ENCODE measurements at regions not wholly inside any gene's neighbourhood (a gene's known extent, or its start where the extent isn't known, plus 50 kb on each side); places are given as distances from the start of the nearest gene placed in this dataset.
"Not testable (repeated sequence)": the region's sequence is repeated elsewhere in the genome, so short reads cannot be mapped to it uniquely, and the experiment has no call there.

DNA sequence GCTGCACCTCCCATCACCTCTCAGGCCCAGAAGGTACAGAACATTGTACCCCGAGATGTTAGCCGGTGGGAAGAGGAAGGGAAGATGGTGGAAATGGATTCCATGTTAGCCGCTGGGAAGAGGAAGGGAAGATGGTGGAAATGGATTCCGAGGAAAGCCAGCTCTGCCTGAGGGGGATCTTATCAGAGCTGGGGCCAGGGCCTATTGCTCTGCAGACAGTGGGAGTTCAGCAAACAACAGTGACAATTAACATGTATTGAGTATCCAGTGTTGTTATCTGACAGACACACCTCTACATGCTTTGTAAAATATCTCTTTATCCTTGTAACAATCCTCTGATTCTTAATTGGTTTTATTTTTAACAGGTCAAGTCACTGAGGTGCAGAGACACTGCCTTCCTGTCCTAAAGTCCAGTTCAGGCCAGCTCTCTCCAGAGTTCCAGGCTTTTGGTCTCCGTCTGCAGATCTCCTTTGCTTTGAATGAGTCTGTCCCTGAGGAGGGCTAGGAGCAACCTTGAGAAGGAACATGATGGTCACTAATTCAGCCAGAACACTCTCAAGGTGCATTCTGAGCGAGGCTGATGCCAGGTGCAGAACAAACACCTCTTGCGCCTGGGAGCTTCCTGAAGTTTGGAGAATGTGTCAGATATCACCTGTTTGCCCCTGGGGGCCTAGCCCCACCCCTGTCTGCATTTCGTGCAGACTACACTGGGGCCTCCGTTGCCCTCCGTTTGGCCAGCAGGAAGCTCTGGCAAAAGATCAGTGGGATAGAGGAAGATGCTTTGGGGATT lies 82.4 kb upstream of the PODXL start:
- peak overlapping the region; percentile 29 for H3K27ac Mint-ChIP-seq
- Histone ChIP-seq H3K9me3 (ENCODE audit: low read depth) (no peaks in the 10 kb centered on the region), H3K27ac (peak overlapping the region; percentile 17), H3K36me3 (no peaks in the 10 kb centered on the region), H3K4me2 (peak overlapping the region; percentile 8), H2AFZ (replicated peaks) (no peak overlapping the region), H3K27me3 (no peaks in the 10 kb centered on the region), H3K9ac (no peak overlapping the region), H3F3A (ENCODE audit: low read depth) (peaks cover 10% of the 10 kb centered on the region), H4K20me1 (ENCODE audit: low read depth) (no peaks in the 10 kb centered on the region), H3K79me2 (ENCODE audit: low read depth) (no peaks in the 10 kb centered on the region), H3K4me1 (peaks cover 8% of the 10 kb centered on the region), H3K4me3 (no peak overlapping the region)
- peaks cover 26% of the 10 kb centered on the region for H3K27me3 Mint-ChIP-seq (ENCODE audit: insufficient read depth, low read depth)
- H3K36me3 Mint-ChIP-seq: no peaks in the 10 kb centered on the region
- TF ChIP-seq EZH2 (IDR thresholded peaks at IDR 0.05) (no peak), EZH2phosphoT487 (IDR thresholded peaks at IDR 0.05) (no peak)
- TF ChIP-seq, protein P1, sequence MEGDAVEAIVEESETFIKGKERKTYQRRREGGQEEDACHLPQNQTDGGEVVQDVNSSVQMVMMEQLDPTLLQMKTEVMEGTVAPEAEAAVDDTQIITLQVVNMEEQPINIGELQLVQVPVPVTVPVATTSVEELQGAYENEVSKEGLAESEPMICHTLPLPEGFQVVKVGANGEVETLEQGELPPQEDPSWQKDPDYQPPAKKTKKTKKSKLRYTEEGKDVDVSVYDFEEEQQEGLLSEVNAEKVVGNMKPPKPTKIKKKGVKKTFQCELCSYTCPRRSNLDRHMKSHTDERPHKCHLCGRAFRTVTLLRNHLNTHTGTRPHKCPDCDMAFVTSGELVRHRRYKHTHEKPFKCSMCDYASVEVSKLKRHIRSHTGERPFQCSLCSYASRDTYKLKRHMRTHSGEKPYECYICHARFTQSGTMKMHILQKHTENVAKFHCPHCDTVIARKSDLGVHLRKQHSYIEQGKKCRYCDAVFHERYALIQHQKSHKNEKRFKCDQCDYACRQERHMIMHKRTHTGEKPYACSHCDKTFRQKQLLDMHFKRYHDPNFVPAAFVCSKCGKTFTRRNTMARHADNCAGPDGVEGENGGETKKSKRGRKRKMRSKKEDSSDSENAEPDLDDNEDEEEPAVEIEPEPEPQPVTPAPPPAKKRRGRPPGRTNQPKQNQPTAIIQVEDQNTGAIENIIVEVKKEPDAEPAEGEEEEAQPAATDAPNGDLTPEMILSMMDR (IDR thresholded peaks at IDR 0.05): no peak
- peaks cover 4% of the 10 kb centered on the region for H3K4me1 Mint-ChIP-seq
- H3K4me3 Mint-ChIP-seq: no peak overlapping the region
- DNase-seq (ENCODE audit: low spot score): no peak
- H3K9me3 Mint-ChIP-seq: peaks cover 3% of the 10 kb centered on the region

DNA sequence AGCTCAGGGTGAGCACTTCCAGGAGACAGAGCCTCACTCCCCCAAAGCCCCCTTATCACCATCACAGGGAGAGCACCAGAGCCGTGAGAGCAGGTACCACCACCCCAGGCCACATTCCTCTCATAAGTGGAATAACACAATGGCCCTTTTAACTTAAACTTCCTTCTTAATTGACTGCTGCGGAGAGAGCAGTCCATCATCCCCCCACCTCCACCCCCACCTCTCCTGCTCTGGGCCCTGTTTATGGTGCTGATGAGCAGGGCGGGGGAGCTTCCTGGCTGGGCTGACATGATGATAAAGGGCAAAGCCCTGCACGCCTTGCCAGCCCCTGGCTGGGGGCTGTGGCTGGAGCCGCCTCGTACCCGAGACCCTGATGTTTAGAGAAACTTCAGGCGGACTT lies 81.4 kb upstream of the PODXL start:
- Mint-ChIP-seq H3K36me3 (no peaks in the 10 kb centered on the region), H3K9me3 (peaks cover 3% of the 10 kb centered on the region), H3K27me3 (ENCODE audit: insufficient read depth, low read depth) (peaks cover 23% of the 10 kb centered on the region), H3K27ac (no peak overlapping the region), H3K4me1 (peaks cover 4% of the 10 kb centered on the region), H3K4me3 (no peak overlapping the region)
- no peak overlapping the region for H3K4me2 ChIP-seq
- TF ChIP-seq EZH2phosphoT487 (IDR thresholded peaks at IDR 0.05) (no peak), EZH2 (IDR thresholded peaks at IDR 0.05) (no peak)
- TF ChIP-seq, protein P1 (IDR thresholded peaks at IDR 0.05): no peak
- H3K9me3 ChIP-seq (ENCODE audit: low read depth): no peaks in the 10 kb centered on the region
- H3K36me3 ChIP-seq: no peaks in the 10 kb centered on the region
- H3K27ac ChIP-seq: no peak overlapping the region
- H3K27me3 ChIP-seq: no peaks in the 10 kb centered on the region
- H3K79me2 ChIP-seq (ENCODE audit: low read depth): no peaks in the 10 kb centered on the region
- H4K20me1 ChIP-seq (ENCODE audit: low read depth): no peaks in the 10 kb centered on the region
- H2AFZ ChIP-seq (replicated peaks): no peak overlapping the region
- no peak overlapping the region for H3K9ac ChIP-seq
- peaks cover 8% of the 10 kb centered on the region for H3K4me1 ChIP-seq
- H3F3A ChIP-seq (ENCODE audit: low read depth): peaks cover 10% of the 10 kb centered on the region
- no peak overlapping the region for H3K4me3 ChIP-seq
- no peak for DNase-seq (ENCODE audit: low spot score)

DNA sequence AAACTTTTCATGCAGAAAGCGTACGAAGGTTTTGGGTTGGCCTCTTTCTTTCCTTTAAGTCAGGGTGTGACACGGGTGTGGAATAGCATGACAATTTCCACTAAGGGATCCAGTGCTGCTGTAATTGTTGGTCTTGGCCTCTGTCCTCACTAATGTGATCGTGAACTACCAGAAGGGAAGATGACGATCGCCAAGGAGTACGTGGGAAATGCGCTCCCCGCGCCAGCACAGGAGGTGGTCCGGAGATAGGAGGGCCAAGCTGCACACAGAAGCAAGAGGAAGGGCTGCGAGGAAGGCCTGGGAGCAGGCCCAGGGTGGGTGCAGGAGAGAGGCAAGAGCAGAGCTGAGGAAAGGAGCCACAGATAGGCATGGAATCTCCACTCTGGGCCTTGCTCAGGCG lies 79.7 kb upstream of the PODXL start:
- peaks cover 16% of the 10 kb centered on the region for H3K27me3 Mint-ChIP-seq (ENCODE audit: insufficient read depth, low read depth)
- Histone ChIP-seq H3K4me3 (no peak overlapping the region), H3K9ac (no peak overlapping the region), H3K4me1 (peaks cover 8% of the 10 kb centered on the region), H4K20me1 (ENCODE audit: low read depth) (no peaks in the 10 kb centered on the region), H3K27me3 (no peaks in the 10 kb centered on the region), H2AFZ (replicated peaks) (no peak overlapping the region), H3K4me2 (no peak overlapping the region), H3K9me3 (ENCODE audit: low read depth) (no peaks in the 10 kb centered on the region), H3K27ac (no peak overlapping the region), H3K36me3 (no peaks in the 10 kb centered on the region), H3K79me2 (ENCODE audit: low read depth) (no peaks in the 10 kb centered on the region), H3F3A (ENCODE audit: low read depth) (peaks cover 10% of the 10 kb centered on the region)
- H3K36me3 Mint-ChIP-seq: no peaks in the 10 kb centered on the region
- H3K4me1 Mint-ChIP-seq: peaks cover 4% of the 10 kb centered on the region
- TF ChIP-seq EZH2phosphoT487 (IDR thresholded peaks at IDR 0.05): no peak
- TF ChIP-seq, protein P1 (IDR thresholded peaks at IDR 0.05): no peak
- TF ChIP-seq EZH2 (IDR thresholded peaks at IDR 0.05): no peak
- H3K4me3 Mint-ChIP-seq: no peak overlapping the region
- peaks cover 3% of the 10 kb centered on the region for H3K9me3 Mint-ChIP-seq
- no peak for DNase-seq (ENCODE audit: low spot score)
- H3K27ac Mint-ChIP-seq: no peak overlapping the region

DNA sequence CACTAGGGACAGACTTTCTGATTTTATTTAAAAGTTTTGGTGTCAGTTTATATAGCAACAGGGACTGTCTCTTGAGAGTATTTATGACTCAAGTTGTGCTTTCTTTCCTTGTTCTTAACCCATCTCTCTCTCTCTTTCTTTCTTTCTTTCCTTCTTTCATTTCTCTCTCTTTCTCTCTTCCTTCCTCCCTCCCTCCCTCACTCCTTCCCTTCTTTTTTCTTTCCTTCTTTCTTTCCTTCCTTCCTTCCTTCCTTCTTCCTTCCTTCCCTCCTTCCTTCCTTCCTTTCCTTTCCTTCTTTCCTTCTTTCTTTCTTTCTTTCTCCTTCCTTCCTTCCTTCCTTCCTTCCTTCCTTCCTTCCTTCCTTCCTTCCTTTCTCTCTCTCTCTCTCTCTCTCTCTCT lies 77.8 kb upstream of the PODXL start:
- not testable (repeated sequence) for DNase-seq (ENCODE audit: low spot score); H3K4me3 ChIP-seq; H4K20me1 ChIP-seq (ENCODE audit: low read depth); H3K4me2 ChIP-seq; H3K9ac ChIP-seq; H3K9me3 ChIP-seq (ENCODE audit: low read depth); H3F3A ChIP-seq (ENCODE audit: low read depth); H2AFZ ChIP-seq (replicated peaks); H3K4me1 ChIP-seq; H3K27me3 ChIP-seq; H3K27ac ChIP-seq; H3K27ac Mint-ChIP-seq; H3K4me1 Mint-ChIP-seq; H3K36me3 ChIP-seq; H3K36me3 Mint-ChIP-seq; H3K4me3 Mint-ChIP-seq; H3K79me2 ChIP-seq (ENCODE audit: low read depth); H3K9me3 Mint-ChIP-seq
- peaks cover 17% of the 10 kb centered on the region for H3K27me3 Mint-ChIP-seq (ENCODE audit: insufficient read depth, low read depth)
